GM23248 (cell line): ENCODE measurements at regions not wholly inside any gene's neighbourhood (a gene's known extent, or its start where the extent isn't known, plus 50 kb on each side); places are given as distances from the start of the nearest gene placed in this dataset.
"Not testable (repeated sequence)": the region's sequence is repeated elsewhere in the genome, so short reads cannot be mapped to it uniquely, and the experiment has no call there.

ENCODE experiments used
- DNase-seq: peaks from one replicate; pipeline ENCODE4 v3.0.0-alpha.2; 2015
- H2AFZ ChIP-seq: fragments of 200-600 bp; sonication (generic); 2 replicates; pipeline ENCODE4 v1.6.1; 2016; ENCODE audit warnings: antibody characterized with exemption
- H3F3A ChIP-seq: fragments of 200-600 bp; sonication (generic); 2 replicates; pipeline ENCODE4 v1.6.1; 2016; ENCODE audit warnings: mild to moderate bottlenecking, antibody characterized with exemption, mixed run types; ENCODE audit not compliant: insufficient read depth
- H3K27ac ChIP-seq: fragments of 200-600 bp; sonication (generic); 2 replicates; pipeline ENCODE4 v1.5.1; 2016; ENCODE audit warnings: mild to moderate bottlenecking
- H3K27me3 ChIP-seq: fragments of 200-600 bp; sonication (generic); replicated peaks from 2 replicates; pipeline ENCODE4 v1.6.1; 2016; ENCODE audit warnings: mild to moderate bottlenecking; ENCODE audit not compliant: insufficient read depth
- H3K36me3 ChIP-seq: fragments of 200-600 bp; sonication (generic); 2 replicates; pipeline ENCODE4 v1.6.1; 2016; ENCODE audit warnings: low read depth, mild to moderate bottlenecking
- H3K4me1 ChIP-seq: fragments of 200-600 bp; sonication (generic); 2 replicates; pipeline ENCODE4 v1.6.1; 2016; ENCODE audit warnings: mild to moderate bottlenecking; ENCODE audit not compliant: insufficient read depth
- H3K4me2 ChIP-seq: fragments of 200-600 bp; sonication (generic); one replicate; pipeline ENCODE4 v1.6.1; 2016; ENCODE audit warnings: mild to moderate bottlenecking; ENCODE audit not compliant: unreplicated experiment
- H3K4me3 ChIP-seq: fragments of 200-600 bp; sonication (generic); 2 replicates; pipeline ENCODE4 v1.5.1; 2016; ENCODE audit warnings: mild to moderate bottlenecking
- H3K79me2 ChIP-seq: fragments of 200-600 bp; sonication (generic); 2 replicates; pipeline ENCODE4 v1.6.1; 2016; ENCODE audit warnings: mild to moderate bottlenecking; ENCODE audit not compliant: insufficient read depth
- H3K9ac ChIP-seq: fragments of 200-600 bp; sonication (generic); 2 replicates; pipeline ENCODE4 v1.6.1; 2016; ENCODE audit warnings: mild to moderate bottlenecking
- H3K9me2 ChIP-seq: fragments of 200-600 bp; sonication (generic); 2 replicates; pipeline ENCODE4 v1.6.1; 2016; ENCODE audit warnings: mixed run types, mild to moderate bottlenecking, moderate library complexity; ENCODE audit not compliant: insufficient read depth
- H3K9me3 ChIP-seq: fragments of 200-600 bp; sonication (generic); one replicate; pipeline ENCODE4 v1.6.1; 2017; ENCODE audit warnings: low read depth
- H4K20me1 ChIP-seq: fragments of 200-600 bp; sonication (generic); 2 replicates; pipeline ENCODE4 v1.6.0; 2016; ENCODE audit not compliant: insufficient read depth
- EZH2 ChIP-seq: fragments of 200-600 bp; sonication (generic); IDR thresholded peaks from 2 replicates; pipeline ENCODE4 v1.6.1; 2018; ENCODE audit warnings: antibody characterized with exemption, mild to moderate bottlenecking; ENCODE audit not compliant: insufficient read depth, poor library complexity, severe bottlenecking
- EZH2phosphoT487 ChIP-seq: fragments of 200-600 bp; sonication (generic); IDR thresholded peaks from 2 replicates; pipeline ENCODE4 v1.6.1; 2018; ENCODE audit warnings: antibody characterized with exemption, moderate library complexity, mild to moderate bottlenecking, low read depth; ENCODE audit not compliant: insufficient read depth
- WGBS, 2 experiments: methylation state at CpG; one replicate each; pipeline ENCODE4 v1.1.6; 2015 to 2017; ENCODE audit warnings: low lambda C conversion rate in 2 of 2, low coverage in 1 of 2; ENCODE audit errors: missing lambda C conversion rate in 2 of 2; 5-methylcytosine and 5-hydroxymethylcytosine counted together
- in situ Hi-C: fragments of 300-500 bp; cut with MboI; formaldehyde crosslinking; loops from 2 replicates; pipeline ENCODE4 v1.15.0; 2020

DNA sequence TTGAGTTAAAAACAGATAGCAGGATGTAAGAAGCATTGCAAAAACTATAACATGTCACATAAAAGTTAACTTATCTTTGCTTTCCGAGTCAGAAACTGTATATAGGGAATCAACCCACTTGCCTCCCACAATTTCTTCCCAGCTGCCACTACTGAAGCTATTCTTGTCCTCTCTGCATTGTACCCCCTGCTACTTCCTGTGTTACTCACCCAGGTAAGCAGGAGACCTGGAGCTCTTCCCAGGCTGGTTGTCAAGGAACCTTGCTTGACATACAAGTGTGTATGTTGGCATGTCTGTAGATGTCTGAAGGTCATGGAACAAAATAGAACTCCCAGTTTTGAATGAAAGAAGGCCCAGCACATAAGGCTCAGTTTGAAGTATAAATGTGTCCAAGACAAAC, 74.3 kb upstream of the LRRC4C start:
- Histone ChIP-seq H3K4me1 (no peaks in the 10 kb centered on the region), H3K4me3 (no peak overlapping the region), H3K36me3 (no peaks in the 10 kb centered on the region), H3K9me3 (no peaks in the 10 kb centered on the region), H2AFZ (no peak overlapping the region), H3K9me2 (no peaks in the 10 kb centered on the region), H3K9ac (no peak overlapping the region), H3K27me3 (no peaks in the 10 kb centered on the region), H3F3A (no peaks in the 10 kb centered on the region), H3K27ac (no peak overlapping the region), H4K20me1 (no peaks in the 10 kb centered on the region), H3K4me2 (no peak overlapping the region), H3K79me2 (no peaks in the 10 kb centered on the region)
- in situ Hi-C loops = no loop called here
- no peak for DNase-seq
- no peak for TF ChIP-seq EZH2phosphoT487
- TF ChIP-seq EZH2 = no peak
- WGBS, 2 experiments = 3 to 12% methylated on average over 1 of the region's 1 CpG

DNA sequence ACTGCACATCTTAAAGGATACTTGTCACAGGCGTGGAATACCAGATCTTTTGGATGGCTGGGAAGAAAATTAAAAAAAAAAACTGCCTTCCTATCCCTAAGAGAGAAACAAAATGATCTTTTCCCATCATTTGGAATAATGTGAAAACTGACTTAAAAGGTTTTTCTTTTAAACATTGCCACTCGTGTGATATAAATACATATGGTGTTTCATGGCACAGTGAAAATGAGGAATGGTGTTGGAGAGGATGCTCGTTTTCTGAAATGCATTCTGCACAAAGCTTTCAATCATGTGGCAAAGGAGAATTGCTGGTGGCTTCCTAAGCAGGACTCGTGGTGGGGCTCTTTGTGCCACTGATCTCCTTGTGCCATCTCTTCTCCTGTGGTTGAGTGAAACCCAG, 74.9 kb upstream of the LRRC4C start:
- H3K9me2 ChIP-seq = no peaks in the 10 kb centered on the region
- no peaks in the 10 kb centered on the region for H3F3A ChIP-seq
- TF ChIP-seq EZH2 (no peak), EZH2phosphoT487 (no peak)
- H3K4me3 ChIP-seq = no peak overlapping the region
- no peak for DNase-seq
- H3K27ac ChIP-seq = no peak overlapping the region
- H3K36me3 ChIP-seq = no peaks in the 10 kb centered on the region
- in situ Hi-C loops = no loop called here
- no peak overlapping the region for H3K4me2 ChIP-seq
- no peaks in the 10 kb centered on the region for H3K4me1 ChIP-seq
- H4K20me1 ChIP-seq = no peaks in the 10 kb centered on the region
- H3K27me3 ChIP-seq = no peaks in the 10 kb centered on the region
- no peak overlapping the region for H3K9ac ChIP-seq
- WGBS, 2 experiments = 3 to 4% methylated on average over 4 of the region's 4 CpGs
- no peak overlapping the region for H2AFZ ChIP-seq
- H3K9me3 ChIP-seq = no peaks in the 10 kb centered on the region
- no peaks in the 10 kb centered on the region for H3K79me2 ChIP-seq

DNA sequence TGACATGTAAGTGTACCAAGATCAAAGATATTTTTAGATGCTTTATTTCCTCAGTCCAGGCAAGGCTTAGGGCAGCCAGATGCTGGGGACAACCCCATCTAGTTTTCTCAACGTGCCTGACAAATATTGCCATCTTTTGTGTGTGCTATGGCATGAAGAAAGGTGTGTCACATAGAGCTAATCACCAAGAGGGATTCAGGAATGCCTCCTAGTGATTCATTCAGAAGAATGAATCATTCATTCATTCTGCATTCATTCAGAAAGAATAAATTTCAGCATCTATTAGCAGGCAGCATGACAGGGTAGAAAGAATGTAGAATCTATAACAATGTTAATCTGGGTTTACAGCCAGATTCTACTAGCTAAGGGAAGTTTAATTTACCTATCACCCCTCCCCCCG, 75.4 kb upstream of the LRRC4C start:
- H3K79me2 ChIP-seq = no peaks in the 10 kb centered on the region
- H2AFZ ChIP-seq = no peak overlapping the region
- H3F3A ChIP-seq = no peaks in the 10 kb centered on the region
- WGBS, 2 experiments = 2 to 4% methylated on average over 2 of the region's 2 CpGs
- H3K4me3 ChIP-seq = no peak overlapping the region
- no peak overlapping the region for H3K27ac ChIP-seq
- H3K9me2 ChIP-seq = no peaks in the 10 kb centered on the region
- no peaks in the 10 kb centered on the region for H3K27me3 ChIP-seq
- DNase-seq = no peak
- TF ChIP-seq EZH2 (no peak), EZH2phosphoT487 (no peak)
- no peaks in the 10 kb centered on the region for H4K20me1 ChIP-seq
- no peak overlapping the region for H3K4me2 ChIP-seq
- H3K36me3 ChIP-seq = no peaks in the 10 kb centered on the region
- H3K4me1 ChIP-seq = no peaks in the 10 kb centered on the region
- in situ Hi-C loops = no loop called here
- H3K9me3 ChIP-seq = no peaks in the 10 kb centered on the region
- no peak overlapping the region for H3K9ac ChIP-seq

DNA sequence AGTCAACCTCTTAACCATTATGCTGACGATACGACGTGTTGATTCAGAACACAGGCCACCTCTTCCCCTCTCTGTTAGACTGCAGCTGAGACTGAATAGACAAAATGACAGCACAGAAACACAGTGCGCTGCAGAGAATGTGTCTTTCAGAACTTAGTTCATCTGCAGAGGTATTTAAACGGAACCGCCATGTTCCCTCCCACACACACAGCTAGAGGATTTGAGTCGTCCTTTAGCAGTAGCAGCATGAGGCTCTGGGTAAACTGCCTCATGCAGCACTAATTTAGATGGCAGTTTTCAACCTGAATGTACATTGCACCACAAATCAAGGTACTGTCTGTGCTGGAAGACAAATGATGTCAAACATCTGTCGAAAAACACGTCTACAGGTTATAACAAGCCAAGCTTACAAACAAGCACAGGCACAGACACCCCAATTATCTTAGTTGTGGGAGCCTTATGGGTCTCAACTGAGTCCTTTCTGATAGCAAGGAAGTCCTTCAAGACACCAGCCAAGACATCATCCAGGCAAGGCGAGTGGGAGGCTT, 76.6 kb upstream of the LRRC4C start:
- H2AFZ ChIP-seq = no peak overlapping the region
- in situ Hi-C loops = no loop called here
- TF ChIP-seq EZH2phosphoT487 (no peak), EZH2 (no peak)
- no peaks in the 10 kb centered on the region for H3K36me3 ChIP-seq
- no peaks in the 10 kb centered on the region for H3K9me2 ChIP-seq
- no peaks in the 10 kb centered on the region for H3K27me3 ChIP-seq
- no peak for DNase-seq
- H3K79me2 ChIP-seq = no peaks in the 10 kb centered on the region
- no peaks in the 10 kb centered on the region for H3K9me3 ChIP-seq
- no peaks in the 10 kb centered on the region for H4K20me1 ChIP-seq
- no peak overlapping the region for H3K9ac ChIP-seq
- H3K4me3 ChIP-seq = no peak overlapping the region
- H3F3A ChIP-seq = no peaks in the 10 kb centered on the region
- H3K27ac ChIP-seq = no peak overlapping the region
- H3K4me2 ChIP-seq = no peak overlapping the region
- WGBS, 2 experiments = 45 to 46% methylated on average over 10 of the region's 10 CpGs
- no peaks in the 10 kb centered on the region for H3K4me1 ChIP-seq

DNA sequence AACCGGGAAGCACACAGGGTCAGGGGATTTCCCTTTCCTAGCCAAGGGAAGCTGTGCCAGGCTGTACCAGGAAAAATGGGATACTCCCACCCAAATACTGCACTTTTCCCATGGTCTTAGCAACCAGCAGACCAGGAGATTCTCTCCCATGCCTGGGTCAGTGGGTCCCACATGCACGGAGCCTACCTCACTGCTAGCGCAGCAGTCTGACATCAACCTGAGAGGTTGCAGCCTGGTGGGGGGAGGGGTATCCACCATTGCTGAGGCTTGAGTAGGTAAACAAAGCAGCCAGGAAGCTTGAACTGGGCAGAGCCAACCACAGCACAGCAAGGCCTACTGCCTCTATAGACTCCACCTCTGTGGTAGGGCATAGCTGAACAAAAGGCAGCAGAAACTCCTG, 85.5 kb upstream of the LRRC4C start:
- H2AFZ ChIP-seq, DNase-seq, H3K4me2 ChIP-seq, H3K79me2 ChIP-seq, H3K27ac ChIP-seq, H3F3A ChIP-seq, H3K27me3 ChIP-seq, H4K20me1 ChIP-seq, in situ Hi-C loops, H3K9ac ChIP-seq, H3K9me3 ChIP-seq, H3K4me3 ChIP-seq, H3K9me2 ChIP-seq, H3K4me1 ChIP-seq, H3K36me3 ChIP-seq: not testable (repeated sequence)
- 58 to 75% methylated on average over 3 of the region's 3 CpGs for WGBS, 2 experiments
